ENCODE measurements at regions not wholly inside any gene's neighbourhood (a gene's known extent, or its start where the extent isn't known, plus 50 kb on each side); places are given as distances from the start of the nearest gene placed in this dataset.

- ChIA-PET POLR2A (no interaction called here), CTCF (interaction anchor here (0.6 kb wide), 1 partner anchor 432 kb away, joined by 4 read pairs; no protein-coding TSS in a partner anchor)
- in situ Hi-C loops (cut with HindIII; ENCODE audit: low pct_unique_long_range_greater_than_20kb, low sequenced_read_pairs) (no loop called here), intact Hi-C loops (cut with micrococcal nuclease; ENCODE audit: unreplicated experiment) (no loop called here)
- ATAC-seq (no peak), DNase-seq (ENCODE audit: low read depth, low spot score) (no peak)
- Histone ChIP-seq H3K4me1 (ENCODE audit: control insufficient read depth, insufficient read depth, low read length) (no peaks in the 10 kb centered on the region), H3K9me3 (ENCODE audit: control insufficient read depth, insufficient read depth, low read depth, low read length) (no peaks in the 10 kb centered on the region), H3K4me3 (ENCODE audit: low read depth in 2 of 2, low read length in 2 of 2) (no peak overlapping the region), H3K36me3 (ENCODE audit: control insufficient read depth, insufficient read depth, low read length) (no peaks in the 10 kb centered on the region), H3K27me3 (ENCODE audit: control insufficient read depth, insufficient read depth, low read length) (no peaks in the 10 kb centered on the region), H3K27ac (ENCODE audit: low read length) (no peak overlapping the region)
- BruUV-seq (replicated peaks) = no TSS peak
- TF ChIP-seq CTCF (IDR thresholded peaks at IDR 0.05) (no peak), SIN3A (IDR thresholded peaks at IDR 0.05; ENCODE audit: borderline replicate concordance, insufficient read depth, low read depth, low read length) (no peak), TCF7L2 (IDR thresholded peaks at IDR 0.05; ENCODE audit: low read depth, low read length) (no peak), REST (IDR thresholded peaks at IDR 0.05; ENCODE audit: insufficient read depth in 1 of 2, low read depth in 2 of 2, low read length in 1 of 2) (no peak), POLR2AphosphoS5 (IDR thresholded peaks at IDR 0.05; ENCODE audit: low read depth, low read length) (no peak)
Observed at GRCh38 chr6:82703230-82703629, 339.6 kb downstream of the TPBG start.

- H3K9me3 ChIP-seq (ENCODE audit: control insufficient read depth, insufficient read depth, low read depth, low read length) = no peaks in the 10 kb centered on the region
- no peaks in the 10 kb centered on the region for H3K27me3 ChIP-seq (ENCODE audit: control insufficient read depth, insufficient read depth, low read length)
- POLR2A ChIA-PET = no interaction called here
- no TSS peak for BruUV-seq (replicated peaks)
- no peaks in the 10 kb centered on the region for H3K4me1 ChIP-seq (ENCODE audit: control insufficient read depth, insufficient read depth, low read length)
- CTCF ChIA-PET = no interaction called here
- intact Hi-C loops (cut with micrococcal nuclease; ENCODE audit: unreplicated experiment) = no loop called here
- in situ Hi-C loops (cut with HindIII; ENCODE audit: low pct_unique_long_range_greater_than_20kb, low sequenced_read_pairs) = no loop called here
- no peak for DNase-seq (ENCODE audit: low read depth, low spot score)
- no peak overlapping the region for H3K27ac ChIP-seq (ENCODE audit: low read length)
- H3K36me3 ChIP-seq (ENCODE audit: control insufficient read depth, insufficient read depth, low read length) = no peaks in the 10 kb centered on the region
- TF ChIP-seq TCF7L2 (IDR thresholded peaks at IDR 0.05; ENCODE audit: low read depth, low read length) (no peak), SIN3A (IDR thresholded peaks at IDR 0.05; ENCODE audit: borderline replicate concordance, insufficient read depth, low read depth, low read length) (no peak), POLR2AphosphoS5 (IDR thresholded peaks at IDR 0.05; ENCODE audit: low read depth, low read length) (no peak), REST (IDR thresholded peaks at IDR 0.05; ENCODE audit: insufficient read depth in 1 of 2, low read depth in 2 of 2, low read length in 1 of 2) (no peak)
- no peak for ATAC-seq
- H3K4me3 ChIP-seq (ENCODE audit: low read depth in 2 of 2, low read length in 2 of 2) = no peak overlapping the region
Observed at GRCh38 chr6:82704045-82704444, 340.4 kb downstream of the TPBG start.
